ENCODE measurements at regions not wholly inside any gene's neighbourhood (a gene's known extent, or its start where the extent isn't known, plus 50 kb on each side); places are given as distances from the start of the nearest gene placed in this dataset.
"Not testable (repeated sequence)": the region's sequence is repeated elsewhere in the genome, so short reads cannot be mapped to it uniquely, and the experiment has no call there.

- no peak for DNase-seq (ENCODE audit: low read depth)
Observed at GRCh38 chr3:98705212-98705611, 57.9 kb upstream of the ST3GAL6 start.

DNA sequence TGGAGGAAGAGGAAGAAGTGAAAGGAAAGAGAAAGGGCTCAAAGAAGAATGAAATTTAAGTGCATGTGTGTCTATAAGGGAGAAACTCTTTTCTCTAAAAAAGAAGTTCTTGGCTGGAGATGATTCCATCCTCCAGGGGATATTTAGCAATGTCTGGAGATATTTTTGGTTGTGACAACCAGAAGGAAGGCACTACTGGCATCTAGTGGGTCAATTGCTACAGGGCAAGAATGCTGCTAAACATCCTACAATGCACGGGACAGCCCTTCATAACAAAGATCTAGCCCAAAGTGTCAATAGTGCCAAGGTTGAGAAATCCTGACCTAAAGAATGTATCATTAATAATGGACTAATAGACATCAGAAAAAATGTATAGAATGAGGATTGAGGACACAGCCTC is 57.4 kb upstream of the ST3GAL6 start:
- DNase-seq (ENCODE audit: low read depth), result no peak

- not testable (repeated sequence) for DNase-seq (ENCODE audit: low read depth)
Observed at GRCh38 chr3:98708681-98709080, 54.5 kb upstream of the ST3GAL6 start.

- DNase-seq (ENCODE audit: low read depth), result no peak
Observed at GRCh38 chr3:98709441-98709840, 53.7 kb upstream of the ST3GAL6 start.

- DNase-seq (ENCODE audit: low read depth), result no peak
Observed at GRCh38 chr3:98710067-98710659, 53.0 kb upstream of the ST3GAL6 start.

DNA sequence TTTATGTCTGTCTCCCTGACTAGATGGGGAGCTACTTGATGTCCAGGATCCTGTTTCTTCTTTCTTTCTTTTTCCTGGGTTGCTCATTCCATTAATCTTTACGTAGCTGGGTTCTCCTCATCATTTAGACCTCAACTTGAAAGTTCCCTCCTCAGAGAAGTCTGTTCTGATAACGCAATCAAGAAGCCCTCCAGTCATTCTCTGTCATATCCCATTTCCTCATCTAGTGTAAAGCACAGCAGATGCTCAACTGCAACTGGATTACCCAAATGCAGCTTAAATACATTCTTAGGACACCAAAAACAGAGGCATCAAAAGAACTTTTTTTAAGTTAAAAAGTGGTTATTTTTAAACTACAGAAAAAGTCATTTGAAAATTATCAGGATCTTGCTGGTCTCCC is 51.7 kb upstream of the ST3GAL6 start:
- DNase-seq (ENCODE audit: low read depth), result no peak

- DNase-seq (ENCODE audit: low read depth), result no peak
Observed at GRCh38 chr3:98712726-98713125, 50.4 kb upstream of the ST3GAL6 start.

DNA sequence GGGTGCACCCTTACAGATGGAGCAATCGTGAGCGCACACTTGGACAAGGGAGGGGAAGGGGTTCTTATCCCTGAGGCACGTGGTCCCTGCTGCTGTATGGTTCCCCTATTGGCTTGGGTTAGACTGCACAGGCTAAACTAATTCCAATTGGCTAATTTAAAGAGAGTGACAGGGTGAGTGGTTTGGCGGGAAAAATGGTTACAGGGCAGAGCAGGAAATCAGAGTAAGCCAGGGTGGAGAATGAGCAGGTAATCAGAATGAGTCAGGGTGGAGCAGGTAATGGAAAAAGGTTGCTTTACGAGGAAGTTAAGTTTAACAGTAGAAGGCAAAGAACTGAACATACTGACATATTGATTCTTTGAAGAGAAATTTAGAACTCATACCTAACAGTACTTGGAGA is 49.8 kb upstream of the ST3GAL6 start:
- not testable (repeated sequence) for DNase-seq (ENCODE audit: low read depth)
